ENCODE measurements at regions not wholly inside any gene's neighbourhood (a gene's known extent, or its start where the extent isn't known, plus 50 kb on each side); places are given as distances from the start of the nearest gene placed in this dataset.

DNA sequence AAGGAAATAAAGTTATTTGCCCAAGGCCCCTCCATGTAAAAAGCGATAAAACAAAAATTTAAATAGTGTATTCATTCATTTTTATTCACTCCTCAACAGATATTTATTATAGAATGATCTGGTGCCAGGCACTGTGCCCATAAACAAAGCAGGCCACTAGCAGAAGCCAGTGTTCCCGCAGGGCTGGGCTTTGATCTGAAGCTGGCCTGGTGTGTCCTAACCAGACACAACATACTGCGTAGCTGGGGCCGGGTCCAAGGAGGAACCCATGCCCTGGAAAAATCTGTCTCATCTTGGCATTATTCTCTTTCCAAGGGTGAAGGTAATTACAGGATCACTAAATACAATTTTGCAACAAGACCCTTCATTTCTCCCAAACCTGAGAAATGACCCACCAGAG lies 537.4 kb upstream of the CDH5 start:
- WGBS, 2 donors, result 92 to 99% methylated on average over 4 of the region's 4 CpGs
- TF ChIP-seq, protein P1, sequence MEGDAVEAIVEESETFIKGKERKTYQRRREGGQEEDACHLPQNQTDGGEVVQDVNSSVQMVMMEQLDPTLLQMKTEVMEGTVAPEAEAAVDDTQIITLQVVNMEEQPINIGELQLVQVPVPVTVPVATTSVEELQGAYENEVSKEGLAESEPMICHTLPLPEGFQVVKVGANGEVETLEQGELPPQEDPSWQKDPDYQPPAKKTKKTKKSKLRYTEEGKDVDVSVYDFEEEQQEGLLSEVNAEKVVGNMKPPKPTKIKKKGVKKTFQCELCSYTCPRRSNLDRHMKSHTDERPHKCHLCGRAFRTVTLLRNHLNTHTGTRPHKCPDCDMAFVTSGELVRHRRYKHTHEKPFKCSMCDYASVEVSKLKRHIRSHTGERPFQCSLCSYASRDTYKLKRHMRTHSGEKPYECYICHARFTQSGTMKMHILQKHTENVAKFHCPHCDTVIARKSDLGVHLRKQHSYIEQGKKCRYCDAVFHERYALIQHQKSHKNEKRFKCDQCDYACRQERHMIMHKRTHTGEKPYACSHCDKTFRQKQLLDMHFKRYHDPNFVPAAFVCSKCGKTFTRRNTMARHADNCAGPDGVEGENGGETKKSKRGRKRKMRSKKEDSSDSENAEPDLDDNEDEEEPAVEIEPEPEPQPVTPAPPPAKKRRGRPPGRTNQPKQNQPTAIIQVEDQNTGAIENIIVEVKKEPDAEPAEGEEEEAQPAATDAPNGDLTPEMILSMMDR (IDR thresholded peaks at IDR 0.05), result no peak
- TF ChIP-seq POLR2A (IDR thresholded peaks at IDR 0.05), result no peak
- H3K27me3 ChIP-seq, result no peaks in the 10 kb centered on the region
- no peak overlapping the region for H3K4me3 ChIP-seq (replicated peaks in 1 of 3)
- H3K36me3 ChIP-seq, result no peaks in the 10 kb centered on the region
- no peak for DNase-seq
- intact Hi-C loops (cut with DNase I), result no loop called here
- no peaks in the 10 kb centered on the region for H3K4me1 ChIP-seq
- no peaks in the 10 kb centered on the region for H3K9me3 ChIP-seq
- no peak overlapping the region for H3K27ac ChIP-seq

GRCh38 chr16:65828296-65828695 lies 538.2 kb upstream of the CDH5 start:
- H3K27ac ChIP-seq, result no peak overlapping the region
- no peak for TF ChIP-seq POLR2A (IDR thresholded peaks at IDR 0.05)
- TF ChIP-seq, protein P1 (IDR thresholded peaks at IDR 0.05), result no peak
- no peaks in the 10 kb centered on the region for H3K27me3 ChIP-seq
- no peak overlapping the region for H3K4me3 ChIP-seq (replicated peaks in 1 of 3)
- no peaks in the 10 kb centered on the region for H3K36me3 ChIP-seq
- H3K9me3 ChIP-seq, result no peaks in the 10 kb centered on the region
- no peak for DNase-seq
- 30% methylated on average over 2 of the region's 2 CpGs for whole genome bisulfite sequencing, 2 donors
- H3K4me1 ChIP-seq, result no peaks in the 10 kb centered on the region
- intact Hi-C loops (cut with DNase I), result no loop called here

DNA sequence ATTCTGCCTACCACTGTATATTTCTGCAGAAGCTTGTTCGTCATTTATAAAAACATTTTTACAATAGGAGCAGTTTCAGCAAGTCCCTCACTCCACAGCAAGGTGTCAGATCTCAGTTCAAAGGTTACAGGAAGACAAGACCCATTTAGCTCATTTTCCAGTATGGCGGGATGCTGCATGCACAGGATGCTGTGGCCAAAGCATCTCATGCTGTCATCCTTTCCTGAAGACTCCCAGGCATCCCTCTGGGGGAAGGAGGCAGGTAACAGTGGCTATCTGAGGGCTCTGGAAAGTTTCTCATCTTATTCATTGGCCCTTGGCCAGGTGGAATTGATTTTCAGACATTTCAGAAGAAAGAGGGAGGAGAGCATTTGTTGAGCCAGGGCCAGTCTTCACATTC lies 539.3 kb upstream of the CDH5 start:
- TF ChIP-seq, protein P1 (IDR thresholded peaks at IDR 0.05), result no peak
- TF ChIP-seq POLR2A (IDR thresholded peaks at IDR 0.05), result no peak
- Histone ChIP-seq H3K4me3 (replicated peaks in 1 of 3) (no peak overlapping the region), H3K36me3 (no peaks in the 10 kb centered on the region), H3K27ac (no peak overlapping the region), H3K9me3 (no peaks in the 10 kb centered on the region), H3K27me3 (no peaks in the 10 kb centered on the region), H3K4me1 (no peaks in the 10 kb centered on the region)
- intact Hi-C loops (cut with DNase I), result no loop called here
- 92 to 98% methylated on average over 2 of the region's 2 CpGs for WGBS, 2 donors
- DNase-seq, result no peak

GRCh38 chr16:65825191-65825856 lies 541.2 kb upstream of the CDH5 start:
- intact Hi-C loops (cut with DNase I), result no loop called here

GRCh38 chr16:65822148-65822547 lies 544.3 kb upstream of the CDH5 start:
- DNase-seq, result no peak
- TF ChIP-seq POLR2A (IDR thresholded peaks at IDR 0.05), result no peak
- TF ChIP-seq, protein P1 (IDR thresholded peaks at IDR 0.05), result no peak
- H3K36me3 ChIP-seq, result no peaks in the 10 kb centered on the region
- no peak overlapping the region for H3K4me3 ChIP-seq (replicated peaks in 1 of 3)
- WGBS, 2 donors, result 71 to 88% methylated on average over 2 of the region's 2 CpGs
- no peaks in the 10 kb centered on the region for H3K27me3 ChIP-seq
- H3K9me3 ChIP-seq, result no peaks in the 10 kb centered on the region
- H3K27ac ChIP-seq, result no peak overlapping the region
- no peaks in the 10 kb centered on the region for H3K4me1 ChIP-seq
- intact Hi-C loops (cut with DNase I), result no loop called here

More at GRCh38 chr16:65825191-65825856, 541.2 kb upstream of the CDH5 start:
- Histone ChIP-seq H3K9me3 (no peaks in the 10 kb centered on the region), H3K4me1 (no peaks in the 10 kb centered on the region), H3K4me3 (replicated peaks in 1 of 3) (no peak overlapping the region), H3K27ac (no peak overlapping the region), H3K27me3 (no peaks in the 10 kb centered on the region), H3K36me3 (no peaks in the 10 kb centered on the region)
- no peak for DNase-seq
- 58% methylated on average over 8 of the region's 8 CpGs for WGBS, 2 donors
- TF ChIP-seq, protein P1 (IDR thresholded peaks at IDR 0.05), result no peak
- TF ChIP-seq POLR2A (IDR thresholded peaks at IDR 0.05), result no peak
